RKO (cell line): ENCODE measurements at regions not wholly inside any gene's neighbourhood (a gene's known extent, or its start where the extent isn't known, plus 50 kb on each side); places are given as distances from the start of the nearest gene placed in this dataset.

Experiments
- DNase-seq: peaks from one replicate; pipeline ENCODE4 v3.0.0-alpha.2; 2016; ENCODE audit warnings: low spot score

DNA sequence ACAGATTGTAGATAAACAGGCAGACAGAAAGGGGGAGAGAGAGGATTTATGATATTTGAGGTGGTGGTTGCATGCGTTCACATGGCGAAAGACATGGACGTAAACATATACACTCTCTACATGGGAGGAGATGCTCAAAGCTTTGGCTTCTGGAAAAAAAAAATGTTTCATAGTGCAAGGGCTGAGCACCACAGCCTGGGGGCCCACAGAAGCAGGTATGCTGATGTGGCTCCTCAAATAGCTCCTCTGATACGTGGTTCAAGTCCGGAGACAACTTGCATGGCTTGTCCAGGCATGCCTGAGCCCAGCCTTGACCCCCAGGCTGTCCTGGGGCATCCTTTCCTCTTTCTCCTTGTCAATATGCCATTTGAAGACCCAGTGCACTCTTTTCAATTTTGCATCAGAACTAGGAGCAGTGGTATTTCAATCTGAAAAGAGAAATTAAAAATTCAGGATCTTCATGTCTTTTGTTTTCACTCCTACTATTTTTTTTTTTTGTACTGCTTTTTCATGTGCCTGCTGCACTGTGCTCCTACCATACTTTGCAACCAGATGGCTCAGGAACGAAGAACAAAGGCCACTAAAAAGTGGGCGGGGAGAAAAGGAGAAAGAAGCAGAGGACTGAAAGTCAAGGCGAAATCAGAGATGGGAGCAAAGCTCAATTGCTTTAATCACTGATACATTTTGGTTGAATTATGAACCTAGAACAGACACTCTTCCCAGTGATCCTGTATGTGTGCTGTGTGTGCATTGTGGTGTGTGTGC lies 495.7 kb upstream of the TCF4 start:
- DNase-seq: no peak

DNA sequence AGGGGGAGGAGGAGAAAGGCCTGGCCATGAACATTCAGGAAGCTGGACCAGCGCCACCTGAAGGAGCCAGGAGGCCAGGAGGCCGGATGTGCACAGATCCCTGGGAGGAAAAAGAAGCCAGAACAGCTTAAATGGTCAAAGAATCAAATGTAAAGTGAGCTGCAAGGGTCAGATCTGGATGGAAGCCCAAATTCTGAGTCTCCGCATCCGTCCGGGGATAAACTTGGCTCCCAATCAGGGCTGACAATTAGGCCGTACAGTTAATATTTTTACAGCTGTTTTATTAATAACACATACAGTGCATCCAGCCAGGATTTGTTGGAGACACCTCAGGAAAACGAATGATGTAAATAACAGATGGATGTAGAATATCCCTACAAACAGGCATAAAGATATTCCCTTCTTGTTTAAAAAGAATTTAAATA lies 495.1 kb upstream of the TCF4 start:
- no peak for DNase-seq

DNA sequence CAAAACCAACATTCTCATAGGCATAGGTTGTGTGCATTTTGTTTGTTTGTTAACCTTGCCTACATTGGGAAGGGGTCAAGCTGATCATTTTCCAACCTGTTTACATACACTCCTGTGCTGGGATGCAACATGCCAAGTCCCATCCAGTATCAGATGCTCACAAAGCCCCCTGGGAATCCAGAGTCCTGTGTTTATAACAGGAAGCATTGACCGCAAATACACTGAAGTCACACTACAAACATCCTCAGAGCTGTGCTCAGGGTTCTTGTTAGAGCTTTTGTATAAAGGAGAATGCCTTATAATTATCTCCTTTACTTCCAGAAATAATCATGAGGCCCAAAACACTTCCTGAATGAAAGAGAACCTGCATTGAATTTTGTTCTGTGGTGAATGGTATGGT lies 488.7 kb upstream of the TCF4 start:
- no peak for DNase-seq

GRCh38 chr18:56068701-56069100 lies 480.7 kb upstream of the TCF4 start:
- no peak for DNase-seq

- no peak for DNase-seq
Observed at GRCh38 chr18:56067969-56068671, 480.1 kb upstream of the TCF4 start.

DNA sequence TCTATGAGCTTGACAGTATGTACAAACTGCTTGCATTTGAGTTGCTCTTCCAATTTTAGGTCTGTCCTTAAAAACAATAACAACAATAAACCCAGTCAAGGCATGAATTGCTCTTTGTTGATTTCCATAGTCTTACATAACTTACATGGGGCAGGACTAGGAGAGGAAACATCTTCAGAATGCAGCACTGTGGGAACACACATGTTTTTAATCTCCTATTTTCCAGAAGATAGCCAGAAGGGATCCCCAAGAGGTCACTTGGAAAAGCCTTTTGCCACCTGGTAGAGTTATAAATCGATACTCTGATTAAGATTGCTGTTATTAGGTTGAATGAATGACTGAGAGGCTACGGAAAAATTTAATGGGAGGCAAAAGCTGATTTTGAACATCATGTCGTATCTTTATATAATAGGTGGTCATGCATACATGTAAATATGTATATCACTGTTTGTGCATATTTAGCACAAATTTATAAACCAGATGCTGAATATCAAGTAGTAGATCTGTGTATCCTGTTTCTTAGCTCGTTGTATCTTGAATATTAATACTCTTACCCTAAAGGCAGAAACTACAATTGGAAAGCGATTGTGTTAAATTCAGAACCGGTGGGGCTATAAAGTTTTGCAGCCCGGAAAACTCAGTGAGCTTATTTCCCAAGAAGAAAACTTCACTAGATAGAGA lies 479.4 kb upstream of the TCF4 start:
- no peak for DNase-seq

DNA sequence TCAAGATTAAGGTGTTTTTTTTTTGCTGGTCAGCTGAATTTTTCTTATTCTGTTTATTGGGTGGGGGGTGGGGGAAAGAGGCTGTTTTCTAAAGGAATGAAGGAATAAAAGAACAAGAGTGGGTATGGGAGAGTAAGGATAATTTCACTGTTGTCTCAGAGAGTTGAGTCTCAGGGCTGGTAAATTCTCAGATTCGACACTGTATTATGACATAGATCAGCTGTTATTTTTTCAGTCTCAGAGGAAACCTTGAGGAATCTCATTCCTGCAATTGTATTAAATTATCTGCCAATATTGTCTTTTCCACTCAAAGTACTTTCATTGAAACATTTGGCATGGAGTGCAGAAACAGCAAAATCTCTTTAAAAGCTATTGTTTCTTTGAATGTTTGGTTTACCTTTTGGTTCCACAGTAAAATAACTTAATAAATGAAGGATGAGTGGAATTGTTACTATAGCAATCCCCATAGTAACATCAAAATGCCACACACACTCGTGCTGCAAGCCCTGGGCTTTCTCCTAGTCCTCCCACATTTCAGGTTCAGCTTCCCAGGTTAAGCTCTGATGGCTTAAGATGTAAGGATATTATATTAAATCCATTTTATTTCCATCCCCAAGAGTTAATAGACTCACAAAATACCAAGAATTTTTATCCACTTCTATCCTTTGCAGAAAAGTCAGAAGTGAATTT lies 478.7 kb upstream of the TCF4 start:
- no peak for DNase-seq

GRCh38 chr18:56065086-56065485 lies 477.1 kb upstream of the TCF4 start:
- DNase-seq: no peak

DNA sequence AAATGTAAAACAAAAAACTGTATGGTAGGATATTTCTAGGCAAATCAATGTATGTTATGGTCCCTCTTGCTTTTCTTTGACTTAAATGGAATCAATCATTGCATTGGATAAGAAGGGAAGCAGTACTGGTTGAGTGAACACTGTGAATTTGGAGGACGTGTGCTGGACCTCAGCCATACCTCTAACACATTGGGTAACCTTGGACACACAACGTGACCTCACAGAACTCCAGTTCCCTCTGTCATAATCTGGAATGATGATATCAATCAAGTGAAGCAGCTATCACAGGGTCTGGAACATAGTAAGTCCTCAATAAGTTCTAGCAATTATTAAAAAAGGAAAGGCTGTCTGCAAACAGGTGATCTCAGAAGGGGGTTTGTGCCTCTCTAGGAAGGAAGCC lies 474.9 kb upstream of the TCF4 start:
- no peak for DNase-seq

- DNase-seq: no peak
Observed at GRCh38 chr18:56060967-56061541, 473.1 kb upstream of the TCF4 start.

GRCh38 chr18:56052202-56052601 lies 464.2 kb upstream of the TCF4 start:
- no peak for DNase-seq

DNA sequence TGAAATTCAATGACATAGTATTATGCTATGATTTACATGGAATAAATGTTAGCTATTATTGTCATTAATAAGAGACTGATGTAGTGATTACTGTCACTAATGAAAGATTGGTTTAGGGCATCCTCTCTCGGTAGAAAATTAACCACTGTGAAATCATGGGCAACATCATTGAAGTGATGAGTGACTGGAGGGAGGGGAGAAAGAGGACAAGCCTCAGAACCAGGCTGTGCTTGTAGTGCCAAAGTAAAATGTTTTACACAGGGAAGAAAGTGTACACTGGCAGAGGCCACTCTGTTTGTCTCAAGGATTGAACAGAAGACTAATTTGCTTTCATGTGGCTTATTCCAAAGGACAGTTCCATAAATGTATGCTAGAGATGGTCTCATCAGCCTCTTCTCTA lies 456.2 kb upstream of the TCF4 start:
- no peak for DNase-seq

- no peak for DNase-seq
Observed at GRCh38 chr18:56043641-56044061, 455.7 kb upstream of the TCF4 start.

- no peak for DNase-seq
Observed at GRCh38 chr18:56042915-56043536, 455.0 kb upstream of the TCF4 start.

DNA sequence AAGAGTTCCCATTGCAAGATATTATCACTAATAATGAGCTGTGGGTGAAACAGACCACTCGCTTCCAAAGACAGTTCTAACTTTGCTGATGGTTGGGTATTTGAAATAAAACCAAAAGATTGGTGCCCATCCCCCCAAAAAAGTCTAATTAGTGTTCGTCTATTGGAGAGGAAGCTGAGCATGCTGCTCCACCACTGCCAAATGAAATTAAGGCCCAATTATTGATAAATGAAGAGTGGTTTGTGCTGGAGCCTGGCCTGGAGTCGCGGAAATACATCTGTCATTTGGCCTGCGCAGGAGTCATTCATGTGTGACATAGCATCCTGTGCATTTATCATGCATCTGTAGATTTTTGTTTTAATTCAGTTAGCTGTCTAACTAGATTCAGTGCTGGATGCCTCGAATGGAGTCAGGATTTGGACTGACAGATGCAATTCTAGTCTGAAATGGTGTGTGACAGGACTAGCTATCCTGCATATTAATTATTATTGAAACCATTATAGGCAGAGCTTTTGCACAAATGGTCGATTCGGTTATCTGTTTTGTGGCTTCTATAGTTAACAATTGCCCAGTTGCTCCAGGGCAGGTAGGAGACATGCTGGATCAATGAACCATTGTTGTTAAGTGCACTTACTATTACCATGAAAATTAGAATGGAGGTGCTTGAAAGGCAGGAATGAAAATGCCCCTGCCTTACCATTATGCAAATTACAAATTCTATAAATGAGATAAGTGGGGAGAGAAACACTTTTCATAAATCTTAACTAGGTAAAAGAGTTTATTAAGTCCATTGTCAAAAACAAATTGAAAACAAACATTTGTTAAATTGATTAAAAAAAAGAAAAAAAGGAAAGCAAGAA lies 450.4 kb upstream of the TCF4 start:
- DNase-seq: no peak

DNA sequence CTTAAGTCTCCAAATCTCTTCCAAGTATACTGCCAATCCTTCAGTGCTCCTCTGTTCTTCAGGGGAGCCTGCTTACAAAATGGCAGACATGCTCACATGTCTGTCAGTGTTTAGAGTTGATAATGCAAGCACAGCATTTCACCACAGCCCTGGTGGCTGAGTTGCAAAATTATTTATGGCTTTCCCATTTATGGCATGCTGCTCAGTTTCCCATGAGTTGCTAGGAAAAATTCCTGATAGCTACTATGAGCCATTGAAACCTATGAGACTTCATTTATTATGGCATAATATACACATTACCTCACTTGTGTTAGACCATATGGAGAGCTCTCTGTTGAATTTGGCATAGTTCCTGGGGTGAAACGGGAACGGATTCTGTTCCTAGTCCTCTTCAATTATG lies 448.7 kb upstream of the TCF4 start:
- no peak for DNase-seq

DNA sequence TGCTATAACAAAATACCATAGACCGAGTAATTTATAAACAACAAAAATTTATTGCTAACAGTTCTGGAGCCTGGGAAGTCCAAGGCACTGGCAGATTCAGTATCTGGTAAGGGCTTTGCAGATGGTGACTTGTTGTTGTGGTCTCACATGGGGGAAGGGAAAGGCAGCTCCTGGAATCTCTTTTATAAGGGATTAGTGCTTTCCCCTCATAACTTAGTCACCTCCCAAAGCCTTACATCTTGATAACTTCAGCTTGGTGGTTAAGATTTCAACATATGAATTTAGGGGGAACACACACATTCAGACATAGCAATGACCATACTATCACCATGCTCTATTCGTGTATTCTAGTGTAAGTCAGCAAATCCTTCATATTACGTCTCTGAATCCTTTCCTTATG lies 447.6 kb upstream of the TCF4 start:
- no peak for DNase-seq

DNA sequence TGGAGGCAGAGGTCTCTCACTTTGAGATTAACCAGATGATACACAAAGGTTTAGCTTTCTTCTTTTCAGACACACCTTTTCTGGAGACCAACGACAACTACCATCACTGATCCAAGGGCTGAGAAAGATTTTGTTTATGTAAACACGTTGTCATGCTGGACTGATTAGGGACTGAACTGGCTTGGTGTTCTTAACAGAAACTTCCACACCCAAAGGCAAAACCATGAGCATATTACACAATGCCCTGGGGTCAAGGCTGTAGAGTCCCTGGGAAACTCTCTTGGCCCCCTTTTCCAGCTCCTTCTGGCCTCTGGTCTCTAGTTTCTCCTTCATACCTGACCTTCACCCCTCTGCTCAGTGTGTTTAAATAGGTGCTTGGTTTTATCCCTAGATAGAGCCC lies 447.0 kb upstream of the TCF4 start:
- no peak for DNase-seq

GRCh38 chr18:56030060-56030459 lies 442.1 kb upstream of the TCF4 start:
- no peak for DNase-seq

DNA sequence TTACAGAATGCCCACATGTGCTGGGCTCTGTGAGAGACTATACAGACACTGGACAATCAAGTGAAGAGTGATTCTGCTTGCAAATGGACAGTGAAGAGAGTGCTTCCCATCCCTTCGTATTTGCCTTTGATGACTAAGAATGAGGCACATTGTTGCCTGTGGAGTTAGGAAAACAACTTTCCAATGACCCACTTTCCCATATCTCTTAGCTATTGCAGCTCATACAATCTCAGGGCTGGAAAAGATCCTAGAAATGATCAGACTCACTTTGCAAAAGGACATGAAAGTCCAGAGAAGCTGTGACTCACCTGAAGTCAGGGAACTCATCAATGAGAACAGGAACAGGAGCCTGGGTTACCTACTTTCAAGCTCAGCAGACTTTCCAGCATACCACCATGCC lies 440.5 kb upstream of the TCF4 start:
- DNase-seq: no peak

GRCh38 chr18:56026509-56026908 lies 438.5 kb upstream of the TCF4 start:
- DNase-seq: no peak
